Lower leg skin (tissue), 4 donors: ENCODE measurements at regions not wholly inside any gene's neighbourhood (a gene's known extent, or its start where the extent isn't known, plus 50 kb on each side); places are given as distances from the start of the nearest gene placed in this dataset.

Experiments
- DNase-seq, 2 donors: peaks; one replicate each; pipeline ENCODE4 v3.0.0-alpha.2; 2019; ENCODE audit warnings: low spot score in 2 of 2
- H3K4me3 ChIP-seq: fragments of 200-600 bp; sonication (generic); 2 replicates; pipeline ENCODE4 v1.5.1; 2017; ENCODE audit warnings: mild to moderate bottlenecking, low read depth; ENCODE audit not compliant: poor library complexity, severe bottlenecking
- POLR2A ChIP-seq, 2 donors: fragments of 450-650 bp; IDR thresholded peaks; one replicate each; pipeline ENCODE4 v1.6.1; 2016 to 2017; ENCODE audit warnings: antibody characterized with exemption in 2 of 2, mild to moderate bottlenecking in 1 of 2, moderate library complexity in 1 of 2
- WGBS, 2 donors: methylation state at CpG; one replicate each; pipeline ENCODE4 v1.1.5; 2018; 5-methylcytosine and 5-hydroxymethylcytosine counted together
- intact Hi-C: fragments of 100-400 bp; cut with DNase I; formaldehyde crosslinking; loops from one replicate; pipeline ENCODE4 v1.15.0; 2023; ENCODE audit warnings: low total_unique reads
- TF ChIP-seq, protein P1 (sequence below), 3 donors: fragments of 450-650 bp; IDR thresholded peaks; one replicate each; pipeline ENCODE4 v1.5.1; 2016; ENCODE audit warnings: antibody characterized with exemption in 3 of 3, mild to moderate bottlenecking in 3 of 3, moderate library complexity in 2 of 3

DNA sequence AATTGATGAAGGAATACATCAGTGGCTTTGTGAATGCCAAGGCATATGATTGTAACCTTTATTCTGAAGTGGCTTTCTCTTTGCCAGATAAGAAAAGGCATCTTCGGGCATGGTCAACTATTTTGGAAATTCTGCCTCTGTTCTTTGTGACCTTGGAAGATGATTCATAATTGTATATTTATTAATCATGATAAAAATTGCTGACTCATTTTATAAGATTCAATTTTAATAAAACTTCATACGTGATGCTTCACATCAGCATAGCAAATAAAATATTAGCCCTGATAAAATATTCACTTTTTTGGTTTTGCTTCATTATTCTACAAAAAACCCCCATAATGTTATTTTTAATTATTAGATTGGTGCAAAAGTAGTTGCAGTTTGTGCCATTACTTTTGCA is 200.5 kb downstream of the MACC1 start:
- H3K4me3 ChIP-seq = no peak overlapping the region
- no peak for DNase-seq
- no peak for TF ChIP-seq POLR2A (IDR thresholded peaks at IDR 0.05)
- TF ChIP-seq, protein P1, sequence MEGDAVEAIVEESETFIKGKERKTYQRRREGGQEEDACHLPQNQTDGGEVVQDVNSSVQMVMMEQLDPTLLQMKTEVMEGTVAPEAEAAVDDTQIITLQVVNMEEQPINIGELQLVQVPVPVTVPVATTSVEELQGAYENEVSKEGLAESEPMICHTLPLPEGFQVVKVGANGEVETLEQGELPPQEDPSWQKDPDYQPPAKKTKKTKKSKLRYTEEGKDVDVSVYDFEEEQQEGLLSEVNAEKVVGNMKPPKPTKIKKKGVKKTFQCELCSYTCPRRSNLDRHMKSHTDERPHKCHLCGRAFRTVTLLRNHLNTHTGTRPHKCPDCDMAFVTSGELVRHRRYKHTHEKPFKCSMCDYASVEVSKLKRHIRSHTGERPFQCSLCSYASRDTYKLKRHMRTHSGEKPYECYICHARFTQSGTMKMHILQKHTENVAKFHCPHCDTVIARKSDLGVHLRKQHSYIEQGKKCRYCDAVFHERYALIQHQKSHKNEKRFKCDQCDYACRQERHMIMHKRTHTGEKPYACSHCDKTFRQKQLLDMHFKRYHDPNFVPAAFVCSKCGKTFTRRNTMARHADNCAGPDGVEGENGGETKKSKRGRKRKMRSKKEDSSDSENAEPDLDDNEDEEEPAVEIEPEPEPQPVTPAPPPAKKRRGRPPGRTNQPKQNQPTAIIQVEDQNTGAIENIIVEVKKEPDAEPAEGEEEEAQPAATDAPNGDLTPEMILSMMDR (IDR thresholded peaks at IDR 0.05) = no peak
- intact Hi-C loops = no loop called here
- 81 to 82% methylated on average over 2 of the region's 2 CpGs for WGBS, 2 donors

DNA sequence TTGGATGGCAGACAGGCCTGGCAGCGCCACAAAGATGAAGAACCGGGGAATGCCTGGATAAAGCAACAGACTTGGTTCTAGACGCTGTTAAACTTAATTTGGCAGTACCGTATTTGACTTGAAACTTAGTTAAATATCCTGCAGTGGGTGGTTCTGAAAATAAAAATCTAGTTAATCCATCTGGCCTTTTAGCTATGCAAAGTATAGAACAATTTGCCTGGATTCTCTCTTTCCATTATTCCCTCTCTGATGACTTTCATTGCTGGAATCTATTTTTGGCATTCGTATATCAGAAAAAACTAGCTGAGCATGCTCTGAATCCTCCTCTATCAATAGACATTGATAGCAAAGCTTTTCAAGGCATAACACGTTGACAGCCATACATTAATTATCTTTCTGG is 203.6 kb downstream of the MACC1 start:
- TF ChIP-seq, protein P1 (IDR thresholded peaks at IDR 0.05) = no peak
- no peak for TF ChIP-seq POLR2A (IDR thresholded peaks at IDR 0.05)
- WGBS, 2 donors = 55 to 56% methylated on average over 6 of the region's 6 CpGs
- intact Hi-C loops = no loop called here
- DNase-seq = no peak
- no peak overlapping the region for H3K4me3 ChIP-seq

DNA sequence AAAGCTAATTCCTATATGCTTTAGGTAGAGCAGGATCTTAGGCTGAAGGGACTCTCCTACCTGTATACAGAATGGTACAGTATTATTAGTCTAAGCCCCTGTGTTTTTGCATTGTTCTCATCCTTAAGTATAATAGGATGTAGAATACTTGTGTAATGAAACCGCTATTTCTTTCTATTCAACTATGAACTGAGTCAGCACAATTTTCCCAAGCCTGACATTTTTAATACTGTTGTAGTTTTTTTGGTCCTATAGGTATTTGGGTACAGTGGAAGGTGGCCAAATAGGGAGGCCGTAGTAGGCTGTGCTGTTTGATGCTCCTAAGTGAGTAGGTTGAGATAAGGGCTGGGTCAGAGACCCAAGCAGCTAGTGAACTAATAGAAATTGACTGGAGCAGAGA is 205.1 kb downstream of the MACC1 start:
- intact Hi-C loops = no loop called here
- DNase-seq = no peak
- H3K4me3 ChIP-seq = no peak overlapping the region
- TF ChIP-seq POLR2A (IDR thresholded peaks at IDR 0.05) = no peak
- TF ChIP-seq, protein P1 (IDR thresholded peaks at IDR 0.05) = no peak
- WGBS, 2 donors = 85 to 94% methylated on average over 2 of the region's 2 CpGs

DNA sequence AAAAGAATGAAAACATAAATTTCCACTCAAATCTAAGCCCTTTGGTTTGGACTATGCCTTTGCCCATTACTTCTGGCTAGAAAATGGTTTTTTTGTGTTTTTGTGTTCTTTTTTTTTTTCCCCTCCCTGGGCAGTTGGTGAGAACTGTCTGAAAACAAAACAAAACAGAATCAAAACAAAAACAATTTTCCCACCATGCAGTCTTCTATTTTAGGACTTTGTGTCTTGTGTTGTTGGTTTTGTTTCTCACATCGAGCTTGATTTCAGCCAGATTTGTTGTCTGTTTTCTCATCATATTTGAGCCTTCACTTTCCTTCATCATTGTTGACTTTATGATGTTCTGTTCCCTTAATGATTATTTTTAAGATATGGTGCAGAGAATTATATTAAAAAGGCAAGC is 206.3 kb downstream of the MACC1 start:
- H3K4me3 ChIP-seq = no peak overlapping the region
- TF ChIP-seq, protein P1 (IDR thresholded peaks at IDR 0.05) = no peak
- TF ChIP-seq POLR2A (IDR thresholded peaks at IDR 0.05) = no peak
- no peak for DNase-seq
- WGBS, 2 donors = 88 to 91% methylated on average over 1 of the region's 1 CpG
- intact Hi-C loops = no loop called here

DNA sequence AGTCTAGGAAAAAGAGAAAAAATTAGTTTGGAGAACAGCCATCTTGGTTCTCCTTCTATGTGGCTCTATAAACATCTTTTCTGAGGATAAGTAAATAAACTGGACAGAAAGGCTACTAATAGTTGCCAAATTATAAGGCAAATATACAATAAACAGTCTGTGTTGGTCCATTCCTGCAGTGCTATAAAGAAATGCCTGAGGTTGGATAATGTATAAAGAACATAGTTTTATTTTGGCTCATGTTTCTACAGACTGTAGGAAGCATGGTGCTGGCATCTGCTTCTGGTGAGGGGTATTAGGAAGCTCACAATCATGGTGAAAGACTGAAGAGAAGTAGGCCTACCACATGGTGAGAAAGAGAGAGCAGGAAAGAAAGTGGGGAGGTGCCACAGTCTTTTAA is 209.7 kb downstream of the MACC1 start:
- TF ChIP-seq POLR2A (IDR thresholded peaks at IDR 0.05) = no peak
- TF ChIP-seq, protein P1 (IDR thresholded peaks at IDR 0.05) = no peak
- intact Hi-C loops = no loop called here
- no peak for DNase-seq

DNA sequence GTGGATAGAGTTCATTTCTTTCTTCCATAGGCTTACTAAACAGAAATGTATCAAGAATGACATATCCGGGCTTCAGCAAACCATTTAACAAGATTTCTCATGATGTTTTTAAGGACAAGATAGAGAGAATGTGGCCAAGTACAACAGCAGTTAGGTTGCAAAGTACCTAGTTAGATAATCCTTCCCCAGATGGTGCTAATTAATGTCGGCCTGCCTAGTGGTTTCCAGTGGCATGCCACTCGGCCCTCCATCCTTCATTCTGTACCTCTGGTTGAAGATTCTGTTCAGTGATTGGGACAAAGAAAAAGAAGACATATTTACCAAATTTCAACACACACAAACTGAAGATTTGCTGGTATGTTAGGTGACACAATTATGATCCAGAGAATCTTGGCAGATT is 212.1 kb downstream of the MACC1 start:
- no peak overlapping the region for H3K4me3 ChIP-seq
- TF ChIP-seq POLR2A (IDR thresholded peaks at IDR 0.05) = no peak
- TF ChIP-seq, protein P1 (IDR thresholded peaks at IDR 0.05) = no peak
- no peak for DNase-seq
- 67 to 78% methylated on average over 3 of the region's 3 CpGs for WGBS, 2 donors
- intact Hi-C loops = no loop called here

More for the DNA sequence above, 209.7 kb downstream of the MACC1 start:
- H3K4me3 ChIP-seq = no peak overlapping the region
